HCT116 (cell line): ENCODE measurements at regions not wholly inside any gene's neighbourhood (a gene's known extent, or its start where the extent isn't known, plus 50 kb on each side); places are given as distances from the start of the nearest gene placed in this dataset.

Experiments used
- ATAC-seq: fragments of 200-7000 bp; cut with Tn5 transposase; 2 replicates; pipeline ENCODE4 v1.9.1; 2020; ENCODE audit warnings: mild to moderate bottlenecking, moderate library complexity
- BruUV-seq: library from RNA; stranded (reverse); fragments of 400-500 nt; replicated peaks from 2 replicates; lab custom pipeline; 2021; lab: Mats Ljungman, UMichigan
- CTCF ChIA-PET: fragments of 300-600 bp; sonication (Branson Sonifier 250); formaldehyde crosslinking; loops from one replicate; lab custom pipeline; 2021; ENCODE audit warnings: antibody characterized with exemption; lab: Charles Lee
- POLR2A ChIA-PET: fragments of 300-600, 350-600 bp; sonication (Branson Sonifier 250); formaldehyde crosslinking; loops from one replicate; lab custom pipeline; 2021; ENCODE audit warnings: antibody characterized with exemption; lab: Charles Lee
- RAD21 ChIA-PET, 2 experiments: fragments of 300-600 bp; sonication (Branson Sonifier 250); formaldehyde crosslinking; loops; one replicate each; lab custom pipeline; 2023; ENCODE audit warnings: low total read pairs in 2 of 2; ENCODE audit not compliant: uncharacterized antibody in 2 of 2, unreplicated experiment in 2 of 2, low non-redundant PET in 1 of 2; lab: Charles Lee
- DNase-seq: peaks from one replicate; pipeline ENCODE4 v3.0.0-alpha.2; 2010; ENCODE audit warnings: low read depth, low spot score
- H2AFZ ChIP-seq: fragments of 200-600 bp; shearing (Covaris generic), sonication (generic); 2 replicates; pipeline ENCODE4 v1.6.1; 2017; ENCODE audit warnings: low read depth, mixed run types, mixed read lengths, antibody characterized with exemption, low read length; ENCODE audit not compliant: poor library complexity, severe bottlenecking
- H3K27ac ChIP-seq: 2 replicates; pipeline ENCODE4 v1.5.1; 2012; ENCODE audit warnings: low read depth, low read length
- H3K27me3 ChIP-seq: fragments of 200-600 bp; sonication (generic); 2 replicates; pipeline ENCODE4 v1.6.1; 2016; ENCODE audit warnings: mixed run types, low read length, mixed read lengths; ENCODE audit not compliant: insufficient read depth
- H3K36me3 ChIP-seq, 2 experiments: fragments of 200-500 bp in 1 of 2; fragments of 200-600 bp in 1 of 2; sonication (Bioruptor generic) in 1 of 2; sonication (generic) in 1 of 2; 2 replicates each; pipeline versions ENCODE4 v1.5.1 to v1.6.1; 2014 to 2016; ENCODE audit warnings: low read length in 2 of 2, inconsistent platforms in 1 of 2, mixed read lengths in 1 of 2, mixed run types in 1 of 2; ENCODE audit not compliant: insufficient read depth in 2 of 2, control insufficient read depth in 1 of 2
- H3K4me1 ChIP-seq, 2 experiments: fragments of 200-600 bp in 1 of 2; sonication (generic) in 1 of 2; 2 replicates each; pipeline versions ENCODE4 v1.5.1 to v1.6.1; 2012 to 2017; ENCODE audit warnings: low read length in 2 of 2, inconsistent platforms in 1 of 2, mild to moderate bottlenecking in 1 of 2, mixed read lengths in 1 of 2, mixed run types in 1 of 2, moderate library complexity in 1 of 2; ENCODE audit not compliant: insufficient read depth in 2 of 2, control insufficient read depth in 1 of 2
- H3K4me2 ChIP-seq: fragments of 200-600 bp; sonication (generic); 2 replicates; pipeline ENCODE4 v1.6.1; 2017; ENCODE audit warnings: mixed run types, low read length, mixed read lengths
- H3K4me3 ChIP-seq, 2 experiments: fragments of 200-600 bp in 1 of 2; sonication (generic) in 1 of 2; replicated peaks in 1 of 2; 2 replicates each; pipeline ENCODE4 v1.5.1; 2011 to 2016; ENCODE audit warnings: low read length in 2 of 2, control low read depth in 1 of 2, low read depth in 1 of 2, mild to moderate bottlenecking in 1 of 2, mixed read lengths in 1 of 2, mixed run types in 1 of 2
- H3K79me2 ChIP-seq: fragments of 200-600 bp; sonication (generic); 2 replicates; pipeline ENCODE4 v1.6.1; 2017; ENCODE audit warnings: mild to moderate bottlenecking, mixed run types, low read length, moderate library complexity, mixed read lengths; ENCODE audit not compliant: insufficient read depth
- H3K9ac ChIP-seq: fragments of 200-600 bp; sonication (generic); 2 replicates; pipeline ENCODE4 v1.6.1; 2016; ENCODE audit warnings: low read length, mixed read lengths
- H3K9me2 ChIP-seq: fragments of 200-600 bp; sonication (generic), shearing (Covaris generic); 2 replicates; pipeline ENCODE4 v1.6.1; 2017; ENCODE audit warnings: mixed run types, mild to moderate bottlenecking, moderate library complexity; ENCODE audit not compliant: insufficient read depth
- H3K9me3 ChIP-seq, 2 experiments: fragments of 200-500 bp in 1 of 2; fragments of 200-600 bp in 1 of 2; sonication (Bioruptor generic) in 1 of 2; sonication (generic) in 1 of 2; 2 replicates each; pipeline ENCODE4 v1.6.1; 2014 to 2017; ENCODE audit warnings: low read length in 2 of 2, mixed read lengths in 2 of 2, inconsistent platforms in 1 of 2, low read depth in 1 of 2, mild to moderate bottlenecking in 1 of 2, mixed run types in 1 of 2, moderate library complexity in 1 of 2; ENCODE audit not compliant: control insufficient read depth in 1 of 2, insufficient read depth in 1 of 2
- H4K20me1 ChIP-seq: fragments of 200-600 bp; sonication (generic), shearing (Covaris generic); 2 replicates; pipeline ENCODE4 v1.6.1; 2017; ENCODE audit warnings: mixed run types, mild to moderate bottlenecking, moderate library complexity; ENCODE audit not compliant: insufficient read depth
- ATF3 ChIP-seq: IDR thresholded peaks from 2 replicates; pipeline ENCODE4 v1.6.1; 2012
- CBX3 ChIP-seq: IDR thresholded peaks from 2 replicates; pipeline ENCODE4 v1.6.1; 2012; ENCODE audit warnings: low read depth
- CEBPB ChIP-seq: IDR thresholded peaks from 2 replicates; pipeline ENCODE4 v1.6.1; 2012; ENCODE audit warnings: low read depth
- EZH2 ChIP-seq: fragments of 200-600 bp; sonication (generic); IDR thresholded peaks from 2 replicates; pipeline ENCODE4 v1.6.1; 2017; ENCODE audit warnings: antibody characterized with exemption, mixed run types
- EZH2phosphoT487 ChIP-seq: fragments of 200-600 bp; IDR thresholded peaks from 2 replicates; pipeline ENCODE4 v1.6.1; 2018; ENCODE audit warnings: antibody characterized with exemption, borderline replicate concordance
- JUND ChIP-seq: IDR thresholded peaks from 2 replicates; pipeline ENCODE4 v1.6.1; 2012
- POLR2A ChIP-seq: IDR thresholded peaks from 2 replicates; pipeline ENCODE4 v1.7.0; 2011; ENCODE audit warnings: borderline replicate concordance; ENCODE audit not compliant: insufficient read depth, insufficient read length; ENCODE audit errors: extremely low read depth
- POLR2AphosphoS5 ChIP-seq: IDR thresholded peaks from 2 replicates; pipeline ENCODE4 v1.6.1; 2011; ENCODE audit warnings: mild to moderate bottlenecking, low read depth, low read length, moderate library complexity
- SRF ChIP-seq: IDR thresholded peaks from 2 replicates; pipeline ENCODE4 v1.6.1; 2012; ENCODE audit warnings: low read depth
- TCF7L2 ChIP-seq: IDR thresholded peaks from 2 replicates; pipeline ENCODE4 v1.7.0; 2011; ENCODE audit warnings: borderline replicate concordance, inconsistent platforms; ENCODE audit not compliant: insufficient read depth, insufficient read length; ENCODE audit errors: extremely low read depth
- YY1 ChIP-seq: IDR thresholded peaks from 2 replicates; pipeline ENCODE4 v1.6.1; 2011; ENCODE audit warnings: low read length, low read depth, moderate library complexity, mild to moderate bottlenecking; ENCODE audit not compliant: insufficient replicate concordance; ENCODE audit errors: extremely low read depth
- ZBTB33 ChIP-seq: IDR thresholded peaks from 2 replicates; pipeline ENCODE4 v1.6.1; 2011; ENCODE audit warnings: mild to moderate bottlenecking, low read length, moderate library complexity; ENCODE audit not compliant: insufficient replicate concordance; ENCODE audit errors: extremely low read depth
- ZFX ChIP-seq: fragments of 450-650 bp; IDR thresholded peaks from 2 replicates; pipeline ENCODE4 v1.6.1; 2017
- intact Hi-C: fragments of 100-400 bp; cut with micrococcal nuclease; formaldehyde crosslinking; loops from 2 replicates; pipeline ENCODE4 v1.10.0; 2022
- TF ChIP-seq, protein P1 (sequence below), 3 experiments: fragments of 200-600 bp in 1 of 3; sonication (generic) in 1 of 3; IDR thresholded peaks in 2 of 3; conservative IDR thresholded peaks in 1 of 3; 2 replicates each; pipeline ENCODE4 v1.5.1; 2012 to 2017; ENCODE audit warnings: low read depth in 2 of 3, low read length in 2 of 3, antibody characterized with exemption in 1 of 3, borderline replicate concordance in 1 of 3, control low read depth in 1 of 3, mild to moderate bottlenecking in 1 of 3, mixed read lengths in 1 of 3, mixed run types in 1 of 3, moderate library complexity in 1 of 3; ENCODE audit not compliant: insufficient read depth in 1 of 3
- TF ChIP-seq, protein P2 (sequence below): IDR thresholded peaks from 2 replicates; pipeline ENCODE4 v1.6.1; 2012; ENCODE audit warnings: low read depth

DNA sequence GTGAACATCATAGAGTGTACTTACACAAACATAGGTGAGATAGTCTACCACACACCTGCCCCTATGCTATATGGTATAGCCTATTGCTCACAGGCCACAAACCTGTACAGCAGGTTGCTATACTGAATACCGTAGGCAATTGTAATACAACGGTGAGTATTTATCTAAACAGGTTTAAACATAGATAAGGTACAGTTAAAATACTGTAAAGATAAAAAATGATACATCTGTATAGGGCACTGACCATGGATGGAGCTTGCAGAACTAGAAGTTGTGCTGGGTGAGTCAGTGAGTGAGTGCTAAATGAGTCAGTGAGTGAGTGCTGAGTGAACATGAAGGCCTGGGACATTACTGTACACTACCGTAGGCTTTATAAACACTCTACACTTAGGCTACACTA lies 267.0 kb upstream of the HS6ST1 start:
- no peak for ATAC-seq
- no peak overlapping the region for H3K9ac ChIP-seq
- no peaks in the 10 kb centered on the region for H3K4me1 ChIP-seq
- peaks cover 0 to 4% of the 10 kb centered on the region in 2 experiments; a peak in 1 of 4 replicates for H3K9me3 ChIP-seq
- ChIA-PET CTCF (no interaction called here), RAD21 (no interaction called here), POLR2A (no interaction called here)
- no peaks in the 10 kb centered on the region for H4K20me1 ChIP-seq
- H3K4me3 ChIP-seq, result no peak overlapping the region
- no peak overlapping the region for H3K4me2 ChIP-seq
- intact Hi-C loops, result no loop called here
- no peaks in the 10 kb centered on the region for H3K9me2 ChIP-seq
- H3K36me3 ChIP-seq, result no peaks in the 10 kb centered on the region
- TF ChIP-seq POLR2A, result no peak
- TF ChIP-seq TCF7L2, result no peak
- TF ChIP-seq, protein P1, sequence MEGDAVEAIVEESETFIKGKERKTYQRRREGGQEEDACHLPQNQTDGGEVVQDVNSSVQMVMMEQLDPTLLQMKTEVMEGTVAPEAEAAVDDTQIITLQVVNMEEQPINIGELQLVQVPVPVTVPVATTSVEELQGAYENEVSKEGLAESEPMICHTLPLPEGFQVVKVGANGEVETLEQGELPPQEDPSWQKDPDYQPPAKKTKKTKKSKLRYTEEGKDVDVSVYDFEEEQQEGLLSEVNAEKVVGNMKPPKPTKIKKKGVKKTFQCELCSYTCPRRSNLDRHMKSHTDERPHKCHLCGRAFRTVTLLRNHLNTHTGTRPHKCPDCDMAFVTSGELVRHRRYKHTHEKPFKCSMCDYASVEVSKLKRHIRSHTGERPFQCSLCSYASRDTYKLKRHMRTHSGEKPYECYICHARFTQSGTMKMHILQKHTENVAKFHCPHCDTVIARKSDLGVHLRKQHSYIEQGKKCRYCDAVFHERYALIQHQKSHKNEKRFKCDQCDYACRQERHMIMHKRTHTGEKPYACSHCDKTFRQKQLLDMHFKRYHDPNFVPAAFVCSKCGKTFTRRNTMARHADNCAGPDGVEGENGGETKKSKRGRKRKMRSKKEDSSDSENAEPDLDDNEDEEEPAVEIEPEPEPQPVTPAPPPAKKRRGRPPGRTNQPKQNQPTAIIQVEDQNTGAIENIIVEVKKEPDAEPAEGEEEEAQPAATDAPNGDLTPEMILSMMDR (IDR thresholded peaks at IDR 0.05 in 2 of 3, conservative IDR thresholded peaks at IDR 0.05 in 1 of 3; ENCODE audit: borderline replicate concordance in 1 of 3, insufficient read depth in 1 of 3, low read depth in 2 of 3, low read length in 2 of 3), result no peak
- TF ChIP-seq CEBPB, result no peak
- no peak for TF ChIP-seq EZH2phosphoT487
- TF ChIP-seq ZBTB33, result no peak
- TF ChIP-seq CBX3, result no peak
- TF ChIP-seq, protein P2, sequence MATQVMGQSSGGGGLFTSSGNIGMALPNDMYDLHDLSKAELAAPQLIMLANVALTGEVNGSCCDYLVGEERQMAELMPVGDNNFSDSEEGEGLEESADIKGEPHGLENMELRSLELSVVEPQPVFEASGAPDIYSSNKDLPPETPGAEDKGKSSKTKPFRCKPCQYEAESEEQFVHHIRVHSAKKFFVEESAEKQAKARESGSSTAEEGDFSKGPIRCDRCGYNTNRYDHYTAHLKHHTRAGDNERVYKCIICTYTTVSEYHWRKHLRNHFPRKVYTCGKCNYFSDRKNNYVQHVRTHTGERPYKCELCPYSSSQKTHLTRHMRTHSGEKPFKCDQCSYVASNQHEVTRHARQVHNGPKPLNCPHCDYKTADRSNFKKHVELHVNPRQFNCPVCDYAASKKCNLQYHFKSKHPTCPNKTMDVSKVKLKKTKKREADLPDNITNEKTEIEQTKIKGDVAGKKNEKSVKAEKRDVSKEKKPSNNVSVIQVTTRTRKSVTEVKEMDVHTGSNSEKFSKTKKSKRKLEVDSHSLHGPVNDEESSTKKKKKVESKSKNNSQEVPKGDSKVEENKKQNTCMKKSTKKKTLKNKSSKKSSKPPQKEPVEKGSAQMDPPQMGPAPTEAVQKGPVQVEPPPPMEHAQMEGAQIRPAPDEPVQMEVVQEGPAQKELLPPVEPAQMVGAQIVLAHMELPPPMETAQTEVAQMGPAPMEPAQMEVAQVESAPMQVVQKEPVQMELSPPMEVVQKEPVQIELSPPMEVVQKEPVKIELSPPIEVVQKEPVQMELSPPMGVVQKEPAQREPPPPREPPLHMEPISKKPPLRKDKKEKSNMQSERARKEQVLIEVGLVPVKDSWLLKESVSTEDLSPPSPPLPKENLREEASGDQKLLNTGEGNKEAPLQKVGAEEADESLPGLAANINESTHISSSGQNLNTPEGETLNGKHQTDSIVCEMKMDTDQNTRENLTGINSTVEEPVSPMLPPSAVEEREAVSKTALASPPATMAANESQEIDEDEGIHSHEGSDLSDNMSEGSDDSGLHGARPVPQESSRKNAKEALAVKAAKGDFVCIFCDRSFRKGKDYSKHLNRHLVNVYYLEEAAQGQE, result no peak
- no peak for TF ChIP-seq ZFX
- TF ChIP-seq POLR2AphosphoS5, result no peak
- TF ChIP-seq SRF, result no peak
- TF ChIP-seq EZH2, result no peak
- no peak for TF ChIP-seq ATF3
- no peak for TF ChIP-seq YY1
- no peak for TF ChIP-seq JUND
- no peak overlapping the region for H2AFZ ChIP-seq
- no peak overlapping the region for H3K27ac ChIP-seq
- H3K27me3 ChIP-seq, result peaks cover 5% of the 10 kb centered on the region; the same call in 1 of the 2 replicates
- DNase-seq, result no peak
- no peaks in the 10 kb centered on the region for H3K79me2 ChIP-seq
- BruUV-seq, result no TSS peak
